IMR-90 (cell line): ENCODE measurements at regions not wholly inside any gene's neighbourhood (a gene's known extent, or its start where the extent isn't known, plus 50 kb on each side); places are given as distances from the start of the nearest gene placed in this dataset.

Source experiments
- CEBPB ChIP-seq: IDR thresholded peaks from 2 replicates; pipeline ENCODE4 v1.6.1; 2012; ENCODE audit warnings: low read depth, low read length, improper control_type of control experiment
- CHD1 ChIP-seq: IDR thresholded peaks from 2 replicates; pipeline ENCODE4 v1.6.1; 2012; ENCODE audit warnings: low read depth, low read length, improper control_type of control experiment
- MAFK ChIP-seq: IDR thresholded peaks from 2 replicates; pipeline ENCODE4 v1.6.1; 2012; ENCODE audit warnings: low read depth, low read length, improper control_type of control experiment
- POLR2A ChIP-seq: IDR thresholded peaks from 2 replicates; pipeline ENCODE4 v1.6.1; 2012; ENCODE audit warnings: mild to moderate bottlenecking, low read depth, low read length
- SMC3 ChIP-seq: fragments of 150-350 bp; IDR thresholded peaks from 2 replicates; pipeline ENCODE4 v1.6.1; 2016; ENCODE audit warnings: low read depth, mild to moderate bottlenecking, antibody characterized with exemption, low read length, moderate library complexity
- TF ChIP-seq, protein P1 (sequence below): conservative IDR thresholded peaks from 2 replicates; pipeline ENCODE4 v1.5.1; 2012; ENCODE audit warnings: mild to moderate bottlenecking, low read depth, low read length, improper control_type of control experiment

GRCh38 chr1:187079330-187079729 is 250.6 kb downstream of the PLA2G4A start:
- TF ChIP-seq, protein P1, sequence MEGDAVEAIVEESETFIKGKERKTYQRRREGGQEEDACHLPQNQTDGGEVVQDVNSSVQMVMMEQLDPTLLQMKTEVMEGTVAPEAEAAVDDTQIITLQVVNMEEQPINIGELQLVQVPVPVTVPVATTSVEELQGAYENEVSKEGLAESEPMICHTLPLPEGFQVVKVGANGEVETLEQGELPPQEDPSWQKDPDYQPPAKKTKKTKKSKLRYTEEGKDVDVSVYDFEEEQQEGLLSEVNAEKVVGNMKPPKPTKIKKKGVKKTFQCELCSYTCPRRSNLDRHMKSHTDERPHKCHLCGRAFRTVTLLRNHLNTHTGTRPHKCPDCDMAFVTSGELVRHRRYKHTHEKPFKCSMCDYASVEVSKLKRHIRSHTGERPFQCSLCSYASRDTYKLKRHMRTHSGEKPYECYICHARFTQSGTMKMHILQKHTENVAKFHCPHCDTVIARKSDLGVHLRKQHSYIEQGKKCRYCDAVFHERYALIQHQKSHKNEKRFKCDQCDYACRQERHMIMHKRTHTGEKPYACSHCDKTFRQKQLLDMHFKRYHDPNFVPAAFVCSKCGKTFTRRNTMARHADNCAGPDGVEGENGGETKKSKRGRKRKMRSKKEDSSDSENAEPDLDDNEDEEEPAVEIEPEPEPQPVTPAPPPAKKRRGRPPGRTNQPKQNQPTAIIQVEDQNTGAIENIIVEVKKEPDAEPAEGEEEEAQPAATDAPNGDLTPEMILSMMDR: no peak
- TF ChIP-seq CHD1 (no peak), MAFK (no peak), POLR2A (no peak), SMC3 (no peak), CEBPB (no peak)
